ENCODE measurements at regions not wholly inside any gene's neighbourhood (a gene's known extent, or its start where the extent isn't known, plus 50 kb on each side); places are given as distances from the start of the nearest gene placed in this dataset.

- no peak for DNase-seq (ENCODE audit: low spot score)
- no peak for TF ChIP-seq CTCF (IDR thresholded peaks at IDR 0.05; ENCODE audit: extremely low read depth, missing control alignments)
Measured at GRCh38 chr7:18210377-18210776, 182.7 kb upstream of the PRPS1L1 start.

- TF ChIP-seq CTCF (IDR thresholded peaks at IDR 0.05; ENCODE audit: extremely low read depth, missing control alignments) = no peak
- DNase-seq (ENCODE audit: low spot score) = no peak
Measured at GRCh38 chr7:18210788-18211187, 183.1 kb upstream of the PRPS1L1 start.

- no peak for TF ChIP-seq CTCF (IDR thresholded peaks at IDR 0.05; ENCODE audit: extremely low read depth, missing control alignments)
- no peak for DNase-seq (ENCODE audit: low spot score)
Measured at GRCh38 chr7:18212308-18212707, 184.7 kb upstream of the PRPS1L1 start.

GRCh38 chr7:18212758-18213157 is 185.1 kb upstream of the PRPS1L1 start:
- no peak for TF ChIP-seq CTCF (IDR thresholded peaks at IDR 0.05; ENCODE audit: extremely low read depth, missing control alignments)
- DNase-seq (ENCODE audit: low spot score) = no peak

- no peak for DNase-seq (ENCODE audit: low spot score)
- TF ChIP-seq CTCF (IDR thresholded peaks at IDR 0.05; ENCODE audit: extremely low read depth, missing control alignments) = no peak
Measured at GRCh38 chr7:18213652-18214051, 186.0 kb upstream of the PRPS1L1 start.

GRCh38 chr7:18216270-18216669 is 188.6 kb upstream of the PRPS1L1 start:
- DNase-seq (ENCODE audit: low spot score) = no peak
- TF ChIP-seq CTCF (IDR thresholded peaks at IDR 0.05; ENCODE audit: extremely low read depth, missing control alignments) = no peak

- TF ChIP-seq CTCF (IDR thresholded peaks at IDR 0.05; ENCODE audit: extremely low read depth, missing control alignments) = no peak
- no peak for DNase-seq (ENCODE audit: low spot score)
Measured at GRCh38 chr7:18221377-18222293, 194.0 kb upstream of the PRPS1L1 start.
